ENCODE measurements at regions not wholly inside any gene's neighbourhood (a gene's known extent, or its start where the extent isn't known, plus 50 kb on each side); places are given as distances from the start of the nearest gene placed in this dataset.

GRCh38 chr3:34995796-34996430 lies 643.4 kb upstream of the ARPP21 start:
- H3K27me3 ChIP-seq (ENCODE audit: insufficient read depth, low read depth, low read length), result no peaks in the 10 kb centered on the region
- H3K9ac ChIP-seq (ENCODE audit: low read length), result no peak overlapping the region
- no peak overlapping the region for H2AFZ ChIP-seq (ENCODE audit: low read depth, low read length)
- no peaks in the 10 kb centered on the region for H4K20me1 ChIP-seq (ENCODE audit: insufficient read depth)
- H3F3A ChIP-seq (ENCODE audit: insufficient read depth, low read length, poor library complexity, severe bottlenecking), result no peaks in the 10 kb centered on the region
- no peak overlapping the region for H3K27ac ChIP-seq (ENCODE audit: low read length)
- H3K9me3 ChIP-seq (ENCODE audit: low read length), result no peaks in the 10 kb centered on the region
- no peak overlapping the region for H3K4me3 ChIP-seq (ENCODE audit: low read length)
- H3K9me2 ChIP-seq (ENCODE audit: insufficient read depth, low read length), result no peaks in the 10 kb centered on the region
- no peaks in the 10 kb centered on the region for H3K79me2 ChIP-seq (replicated peaks; ENCODE audit: insufficient read depth, low read length)
- H3K4me2 ChIP-seq (ENCODE audit: low read length), result no peak overlapping the region
- H3K36me3 ChIP-seq (ENCODE audit: insufficient read depth, low read length), result no peaks in the 10 kb centered on the region
- no peak for TF ChIP-seq EP300 (conservative IDR thresholded peaks at IDR 0.05; ENCODE audit: poor library complexity, severe bottlenecking)
- TF ChIP-seq CTCF (IDR thresholded peaks at IDR 0.05; ENCODE audit: poor library complexity, severe bottlenecking), result no peak
- no peak for TF ChIP-seq MXI1 (conservative IDR thresholded peaks at IDR 0.05; ENCODE audit: poor library complexity, severe bottlenecking)
- no peak for TF ChIP-seq EZH2 (IDR thresholded peaks at IDR 0.05; ENCODE audit: borderline replicate concordance, insufficient read depth, low read length, poor library complexity, severe bottlenecking)
- no peak for TF ChIP-seq POLR2AphosphoS5 (IDR thresholded peaks at IDR 0.05)
- TF ChIP-seq RAD21 (conservative IDR thresholded peaks at IDR 0.05), result no peak
- TF ChIP-seq TAF1 (IDR thresholded peaks at IDR 0.05; ENCODE audit: low read depth), result no peak
- TF ChIP-seq, protein P1, sequence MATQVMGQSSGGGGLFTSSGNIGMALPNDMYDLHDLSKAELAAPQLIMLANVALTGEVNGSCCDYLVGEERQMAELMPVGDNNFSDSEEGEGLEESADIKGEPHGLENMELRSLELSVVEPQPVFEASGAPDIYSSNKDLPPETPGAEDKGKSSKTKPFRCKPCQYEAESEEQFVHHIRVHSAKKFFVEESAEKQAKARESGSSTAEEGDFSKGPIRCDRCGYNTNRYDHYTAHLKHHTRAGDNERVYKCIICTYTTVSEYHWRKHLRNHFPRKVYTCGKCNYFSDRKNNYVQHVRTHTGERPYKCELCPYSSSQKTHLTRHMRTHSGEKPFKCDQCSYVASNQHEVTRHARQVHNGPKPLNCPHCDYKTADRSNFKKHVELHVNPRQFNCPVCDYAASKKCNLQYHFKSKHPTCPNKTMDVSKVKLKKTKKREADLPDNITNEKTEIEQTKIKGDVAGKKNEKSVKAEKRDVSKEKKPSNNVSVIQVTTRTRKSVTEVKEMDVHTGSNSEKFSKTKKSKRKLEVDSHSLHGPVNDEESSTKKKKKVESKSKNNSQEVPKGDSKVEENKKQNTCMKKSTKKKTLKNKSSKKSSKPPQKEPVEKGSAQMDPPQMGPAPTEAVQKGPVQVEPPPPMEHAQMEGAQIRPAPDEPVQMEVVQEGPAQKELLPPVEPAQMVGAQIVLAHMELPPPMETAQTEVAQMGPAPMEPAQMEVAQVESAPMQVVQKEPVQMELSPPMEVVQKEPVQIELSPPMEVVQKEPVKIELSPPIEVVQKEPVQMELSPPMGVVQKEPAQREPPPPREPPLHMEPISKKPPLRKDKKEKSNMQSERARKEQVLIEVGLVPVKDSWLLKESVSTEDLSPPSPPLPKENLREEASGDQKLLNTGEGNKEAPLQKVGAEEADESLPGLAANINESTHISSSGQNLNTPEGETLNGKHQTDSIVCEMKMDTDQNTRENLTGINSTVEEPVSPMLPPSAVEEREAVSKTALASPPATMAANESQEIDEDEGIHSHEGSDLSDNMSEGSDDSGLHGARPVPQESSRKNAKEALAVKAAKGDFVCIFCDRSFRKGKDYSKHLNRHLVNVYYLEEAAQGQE (IDR thresholded peaks at IDR 0.05; ENCODE audit: borderline replicate concordance), result no peak

DNA sequence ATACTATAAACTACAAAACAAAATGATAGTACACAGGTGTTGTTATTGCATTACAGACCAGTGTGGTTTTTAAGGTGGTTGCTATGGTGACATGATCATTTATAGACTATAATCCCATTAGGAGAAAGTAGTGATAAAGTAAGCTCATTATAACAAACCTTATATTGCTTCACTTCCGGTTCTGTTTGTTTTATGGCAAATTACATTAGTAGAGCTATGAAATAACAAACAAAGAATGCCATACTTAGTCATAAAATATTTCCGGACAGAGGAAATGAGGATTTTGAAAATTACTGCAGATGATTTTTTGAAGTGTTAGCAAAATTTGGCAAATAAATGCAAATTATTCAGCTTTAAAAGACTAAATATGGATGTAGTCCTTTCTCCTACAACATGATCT lies 640.4 kb upstream of the ARPP21 start:
- Histone ChIP-seq H3K4me2 (ENCODE audit: low read length) (no peak overlapping the region), H3K27ac (ENCODE audit: low read length) (no peak overlapping the region), H2AFZ (ENCODE audit: low read depth, low read length) (no peak overlapping the region)

More for the DNA sequence above, 640.4 kb upstream of the ARPP21 start:
- no peak overlapping the region for H3K4me3 ChIP-seq (ENCODE audit: low read length)
- H3K9me2 ChIP-seq (ENCODE audit: insufficient read depth, low read length), result no peaks in the 10 kb centered on the region
- H4K20me1 ChIP-seq (ENCODE audit: insufficient read depth), result no peaks in the 10 kb centered on the region
- no peaks in the 10 kb centered on the region for H3F3A ChIP-seq (ENCODE audit: insufficient read depth, low read length, poor library complexity, severe bottlenecking)
- TF ChIP-seq SMC3 (conservative IDR thresholded peaks at IDR 0.05; ENCODE audit: poor library complexity) (no peak), TAF1 (IDR thresholded peaks at IDR 0.05; ENCODE audit: low read depth) (no peak), RAD21 (conservative IDR thresholded peaks at IDR 0.05) (no peak), CTCF (IDR thresholded peaks at IDR 0.05; ENCODE audit: poor library complexity, severe bottlenecking) (no peak), EZH2 (IDR thresholded peaks at IDR 0.05; ENCODE audit: borderline replicate concordance, insufficient read depth, low read length, poor library complexity, severe bottlenecking) (no peak), EP300 (conservative IDR thresholded peaks at IDR 0.05; ENCODE audit: poor library complexity, severe bottlenecking) (no peak), MXI1 (conservative IDR thresholded peaks at IDR 0.05; ENCODE audit: poor library complexity, severe bottlenecking) (no peak)
- TF ChIP-seq, protein P1 (IDR thresholded peaks at IDR 0.05; ENCODE audit: borderline replicate concordance), result no peak
- H3K79me2 ChIP-seq (replicated peaks; ENCODE audit: insufficient read depth, low read length), result no peaks in the 10 kb centered on the region
- H3K36me3 ChIP-seq (ENCODE audit: insufficient read depth, low read length), result no peaks in the 10 kb centered on the region
- H3K9me3 ChIP-seq (ENCODE audit: low read length), result no peaks in the 10 kb centered on the region
- H3K9ac ChIP-seq (ENCODE audit: low read length), result no peak overlapping the region
- no peaks in the 10 kb centered on the region for H3K27me3 ChIP-seq (ENCODE audit: insufficient read depth, low read depth, low read length)

Data from neural cell (in vitro differentiated cells).